ENCODE measurements at regions not wholly inside any gene's neighbourhood (a gene's known extent, or its start where the extent isn't known, plus 50 kb on each side); places are given as distances from the start of the nearest gene placed in this dataset.

GRCh38 chr2:42971947-42972736 lies 179.8 kb upstream of the HAAO start:
- DNase-seq (ENCODE audit: low spot score): no peak
- H3K27ac ChIP-seq: no peak overlapping the region
- H3K4me3 ChIP-seq: no peak overlapping the region
- TF ChIP-seq CTCF (IDR thresholded peaks at IDR 0.05): no peak

GRCh38 chr2:42971381-42971780 lies 179.0 kb upstream of the HAAO start:
- no peak overlapping the region for H3K4me3 ChIP-seq
- no peak overlapping the region for H3K27ac ChIP-seq
- DNase-seq (ENCODE audit: low spot score): no peak
- TF ChIP-seq CTCF (IDR thresholded peaks at IDR 0.05): no peak

GRCh38 chr2:42970151-42970550 lies 177.8 kb upstream of the HAAO start:
- Histone ChIP-seq H3K4me3 (no peak overlapping the region), H3K27ac (peak overlapping the region in 1 of 2 donors; percentile 25)
- TF ChIP-seq CTCF (IDR thresholded peaks at IDR 0.05): no peak
- DNase-seq (ENCODE audit: low spot score): no peak

- no peak for TF ChIP-seq CTCF (IDR thresholded peaks at IDR 0.05)
- no peak for DNase-seq (ENCODE audit: low spot score)
- H3K27ac ChIP-seq: peak overlapping the region in 1 of 2 donors; percentile 25
- H3K4me3 ChIP-seq: no peak overlapping the region
Measured at GRCh38 chr2:42969231-42970150, 177.1 kb upstream of the HAAO start.

- Histone ChIP-seq H3K4me3 (no peak overlapping the region), H3K27ac (peak overlapping the region in 1 of 2 donors; percentile 84)
- no peak for TF ChIP-seq CTCF (IDR thresholded peaks at IDR 0.05)
- DNase-seq (ENCODE audit: low spot score): peak; percentile 83
Measured at GRCh38 chr2:42967959-42968674, 175.7 kb upstream of the HAAO start.

GRCh38 chr2:42965910-42966309 lies 173.5 kb upstream of the HAAO start:
- Histone ChIP-seq H3K27ac (peak overlapping the region in 1 of 2 donors; percentile 58), H3K4me3 (no peak overlapping the region)
- no peak for TF ChIP-seq CTCF (IDR thresholded peaks at IDR 0.05)
- no peak for DNase-seq (ENCODE audit: low spot score)

All from coronary artery (tissue), 2 donors.